WTC11 (cell line): ENCODE measurements at regions not wholly inside any gene's neighbourhood (a gene's known extent, or its start where the extent isn't known, plus 50 kb on each side); places are given as distances from the start of the nearest gene placed in this dataset.

Experiments
- ATAC-seq: fragments of 200-7000 bp; cut with Tn5 transposase; 2 replicates; pipeline ENCODE4 v1.10.0; 2021; ENCODE audit warnings: mild to moderate bottlenecking, moderate library complexity
- CTCF ChIA-PET: fragments of 300-600 bp; sonication (Branson Sonifier 250); formaldehyde crosslinking; loops from one replicate; lab custom pipeline; 2021; ENCODE audit warnings: antibody characterized with exemption; lab: Charles Lee
- POLR2A ChIA-PET: fragments of 350-600 bp; sonication (Branson Sonifier 250); formaldehyde crosslinking; loops from one replicate; lab custom pipeline; 2021; ENCODE audit warnings: antibody characterized with exemption; lab: Charles Lee
- DNase-seq: peaks from one replicate; pipeline ENCODE4 v3.0.0; 2021; ENCODE audit warnings: low spot score
- H3K27ac Mint-ChIP-seq: 2 replicates; pipeline ENCODE4 v1.8.0; 2021; ENCODE audit warnings: mixed read lengths
- H3K27me3 Mint-ChIP-seq: 2 replicates; pipeline ENCODE4 v1.8.0; 2021; ENCODE audit warnings: low read depth, mild to moderate bottlenecking, moderate library complexity, mixed read lengths
- H3K36me3 Mint-ChIP-seq: 2 replicates; pipeline ENCODE4 v1.8.0; 2021; ENCODE audit warnings: mixed read lengths
- H3K4me1 Mint-ChIP-seq: 2 replicates; pipeline ENCODE4 v1.8.0; 2022; ENCODE audit warnings: mixed read lengths
- H3K4me3 Mint-ChIP-seq: 2 replicates; pipeline ENCODE4 v1.8.0; 2021; ENCODE audit warnings: mild to moderate bottlenecking, moderate library complexity, mixed read lengths
- H3K9me3 Mint-ChIP-seq: 2 replicates; pipeline ENCODE4 v1.8.0; 2021; ENCODE audit warnings: mixed read lengths
- ARID4B ChIP-seq: sonication (generic); formaldehyde crosslinking; IDR thresholded peaks from 2 replicates; pipeline ENCODE4 v1.8.0; 2023; ENCODE audit warnings: missing genetic modification reagents, mild to moderate bottlenecking, borderline replicate concordance
- ATF1 ChIP-seq: sonication (generic); formaldehyde crosslinking; IDR thresholded peaks from 2 replicates; pipeline ENCODE4 v1.8.1; 2023; ENCODE audit warnings: mild to moderate bottlenecking, moderate library complexity, missing genetic modification reagents
- ATF6 ChIP-seq: sonication (generic); formaldehyde crosslinking; IDR thresholded peaks from 2 replicates; pipeline ENCODE4 v1.8.1; 2023; ENCODE audit warnings: mild to moderate bottlenecking, missing genetic modification reagents
- CDX4 ChIP-seq: fragments of 250-450 bp; sonication (Bioruptor Pico); IDR thresholded peaks from 2 replicates; pipeline ENCODE4 v1.9.0; 2021; ENCODE audit warnings: moderate library complexity, mild to moderate bottlenecking, inconsistent platforms, borderline replicate concordance
- ERG ChIP-seq: fragments of 250-450 bp; sonication (Bioruptor Pico); IDR thresholded peaks from 2 replicates; pipeline ENCODE4 v1.8.0; 2021; ENCODE audit warnings: mild to moderate bottlenecking
- ESRRA ChIP-seq: sonication (generic); formaldehyde crosslinking; IDR thresholded peaks from 2 replicates; pipeline ENCODE4 v1.8.1; 2022; ENCODE audit warnings: mild to moderate bottlenecking, missing genetic modification reagents, borderline replicate concordance
- GTF2I ChIP-seq: fragments of 250-450 bp; sonication (Bioruptor Pico); conservative IDR thresholded peaks from 2 replicates; pipeline ENCODE4 v1.4.0; 2021; ENCODE audit warnings: mild to moderate bottlenecking
- IRF2 ChIP-seq: sonication (generic); formaldehyde crosslinking; IDR thresholded peaks from 2 replicates; pipeline ENCODE4 v1.8.0; 2022; ENCODE audit warnings: low read depth, missing genetic modification reagents, borderline replicate concordance
- NFE2L1 ChIP-seq: sonication (generic); formaldehyde crosslinking; IDR thresholded peaks from 2 replicates; pipeline ENCODE4 v1.8.1; 2023; ENCODE audit warnings: missing genetic modification reagents
- RELA ChIP-seq: sonication (generic); formaldehyde crosslinking; IDR thresholded peaks from 2 replicates; pipeline ENCODE4 v1.8.1; 2022; ENCODE audit warnings: missing genetic modification reagents, mild to moderate bottlenecking, borderline replicate concordance
- ZBTB21 ChIP-seq: sonication (generic); formaldehyde crosslinking; IDR thresholded peaks from 2 replicates; pipeline ENCODE4 v1.8.1; 2023; ENCODE audit warnings: mild to moderate bottlenecking, missing genetic modification reagents, borderline replicate concordance
- ZNF232 ChIP-seq: sonication (generic); formaldehyde crosslinking; IDR thresholded peaks from 2 replicates; pipeline ENCODE4 v1.8.0; 2022; ENCODE audit warnings: mild to moderate bottlenecking, missing genetic modification reagents
- ZNF317 ChIP-seq: sonication (generic); formaldehyde crosslinking; IDR thresholded peaks from 2 replicates; pipeline ENCODE4 v1.8.1; 2023; ENCODE audit warnings: low read depth, mild to moderate bottlenecking, moderate library complexity, missing genetic modification reagents, borderline replicate concordance
- ZNF416 ChIP-seq: fragments of 250-450 bp; sonication (Bioruptor Pico); IDR thresholded peaks from 2 replicates; pipeline ENCODE4 v1.9.0; 2021; ENCODE audit warnings: mild to moderate bottlenecking, inconsistent platforms
- ZNF423 ChIP-seq: fragments of 250-450 bp; sonication (Bioruptor Pico); IDR thresholded peaks from 2 replicates; pipeline ENCODE4 v2.1.2; 2022; ENCODE audit warnings: mild to moderate bottlenecking, moderate library complexity
- TF ChIP-seq, protein P1 (sequence below): sonication (generic); formaldehyde crosslinking; IDR thresholded peaks from 2 replicates; pipeline ENCODE4 v1.8.1; 2023; ENCODE audit warnings: mild to moderate bottlenecking, missing genetic modification reagents, moderate library complexity
- TF ChIP-seq, protein P2 (sequence below): sonication (generic); formaldehyde crosslinking; IDR thresholded peaks from 2 replicates; pipeline ENCODE4 v1.8.0; 2023; ENCODE audit warnings: mild to moderate bottlenecking, missing genetic modification reagents
- TF ChIP-seq, protein P3 (sequence below): sonication (generic); formaldehyde crosslinking; IDR thresholded peaks from 2 replicates; pipeline ENCODE4 v1.8.1; 2022; ENCODE audit warnings: missing genetic modification reagents, borderline replicate concordance
- TF ChIP-seq, protein P4 (sequence below): sonication (generic); formaldehyde crosslinking; IDR thresholded peaks from 2 replicates; pipeline ENCODE4 v1.8.0; 2022; ENCODE audit warnings: mild to moderate bottlenecking, missing genetic modification reagents
- TF ChIP-seq, protein P5 (sequence below): sonication (generic); formaldehyde crosslinking; conservative IDR thresholded peaks from 2 replicates; pipeline ENCODE4 v1.8.1; 2022; ENCODE audit warnings: mild to moderate bottlenecking, missing genetic modification reagents
- TF ChIP-seq, protein P6 (sequence below): sonication (generic); formaldehyde crosslinking; IDR thresholded peaks from 2 replicates; pipeline ENCODE4 v1.8.1; 2022; ENCODE audit warnings: mild to moderate bottlenecking, moderate library complexity, missing genetic modification reagents

- TF ChIP-seq ZNF317 (CRISPR knock-in tag), result no peak
- TF ChIP-seq, protein P1, sequence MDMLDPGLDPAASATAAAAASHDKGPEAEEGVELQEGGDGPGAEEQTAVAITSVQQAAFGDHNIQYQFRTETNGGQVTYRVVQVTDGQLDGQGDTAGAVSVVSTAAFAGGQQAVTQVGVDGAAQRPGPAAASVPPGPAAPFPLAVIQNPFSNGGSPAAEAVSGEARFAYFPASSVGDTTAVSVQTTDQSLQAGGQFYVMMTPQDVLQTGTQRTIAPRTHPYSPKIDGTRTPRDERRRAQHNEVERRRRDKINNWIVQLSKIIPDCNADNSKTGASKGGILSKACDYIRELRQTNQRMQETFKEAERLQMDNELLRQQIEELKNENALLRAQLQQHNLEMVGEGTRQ (CRISPR knock-in tag), result no peak
- TF ChIP-seq IRF2, result no peak
- TF ChIP-seq GTF2I (CRISPR knock-in tag), result no peak
- no peak for TF ChIP-seq CDX4 (CRISPR knock-in tag)
- no peak for TF ChIP-seq ESRRA (CRISPR knock-in tag)
- no peak for TF ChIP-seq ZNF416 (CRISPR knock-in tag)
- TF ChIP-seq, protein P2, sequence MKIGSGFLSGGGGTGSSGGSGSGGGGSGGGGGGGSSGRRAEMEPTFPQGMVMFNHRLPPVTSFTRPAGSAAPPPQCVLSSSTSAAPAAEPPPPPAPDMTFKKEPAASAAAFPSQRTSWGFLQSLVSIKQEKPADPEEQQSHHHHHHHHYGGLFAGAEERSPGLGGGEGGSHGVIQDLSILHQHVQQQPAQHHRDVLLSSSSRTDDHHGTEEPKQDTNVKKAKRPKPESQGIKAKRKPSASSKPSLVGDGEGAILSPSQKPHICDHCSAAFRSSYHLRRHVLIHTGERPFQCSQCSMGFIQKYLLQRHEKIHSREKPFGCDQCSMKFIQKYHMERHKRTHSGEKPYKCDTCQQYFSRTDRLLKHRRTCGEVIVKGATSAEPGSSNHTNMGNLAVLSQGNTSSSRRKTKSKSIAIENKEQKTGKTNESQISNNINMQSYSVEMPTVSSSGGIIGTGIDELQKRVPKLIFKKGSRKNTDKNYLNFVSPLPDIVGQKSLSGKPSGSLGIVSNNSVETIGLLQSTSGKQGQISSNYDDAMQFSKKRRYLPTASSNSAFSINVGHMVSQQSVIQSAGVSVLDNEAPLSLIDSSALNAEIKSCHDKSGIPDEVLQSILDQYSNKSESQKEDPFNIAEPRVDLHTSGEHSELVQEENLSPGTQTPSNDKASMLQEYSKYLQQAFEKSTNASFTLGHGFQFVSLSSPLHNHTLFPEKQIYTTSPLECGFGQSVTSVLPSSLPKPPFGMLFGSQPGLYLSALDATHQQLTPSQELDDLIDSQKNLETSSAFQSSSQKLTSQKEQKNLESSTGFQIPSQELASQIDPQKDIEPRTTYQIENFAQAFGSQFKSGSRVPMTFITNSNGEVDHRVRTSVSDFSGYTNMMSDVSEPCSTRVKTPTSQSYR (CRISPR knock-in tag), result no peak
- no peak for TF ChIP-seq ERG (CRISPR knock-in tag)
- TF ChIP-seq ZNF423, result no peak
- TF ChIP-seq, protein P3, sequence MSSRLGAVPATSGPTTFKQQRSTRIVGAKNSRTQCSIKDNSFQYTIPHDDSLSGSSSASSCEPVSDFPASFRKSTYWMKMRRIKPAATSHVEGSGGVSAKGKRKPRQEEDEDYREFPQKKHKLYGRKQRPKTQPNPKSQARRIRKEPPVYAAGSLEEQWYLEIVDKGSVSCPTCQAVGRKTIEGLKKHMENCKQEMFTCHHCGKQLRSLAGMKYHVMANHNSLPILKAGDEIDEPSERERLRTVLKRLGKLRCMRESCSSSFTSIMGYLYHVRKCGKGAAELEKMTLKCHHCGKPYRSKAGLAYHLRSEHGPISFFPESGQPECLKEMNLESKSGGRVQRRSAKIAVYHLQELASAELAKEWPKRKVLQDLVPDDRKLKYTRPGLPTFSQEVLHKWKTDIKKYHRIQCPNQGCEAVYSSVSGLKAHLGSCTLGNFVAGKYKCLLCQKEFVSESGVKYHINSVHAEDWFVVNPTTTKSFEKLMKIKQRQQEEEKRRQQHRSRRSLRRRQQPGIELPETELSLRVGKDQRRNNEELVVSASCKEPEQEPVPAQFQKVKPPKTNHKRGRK (CRISPR knock-in tag), result no peak
- no peak for TF ChIP-seq NFE2L1 (CRISPR knock-in tag)
These were observed 275.1 kb downstream of the CDH20 start (continued) for GRCh38 chr18:61608316-61608715.

- POLR2A ChIA-PET, result no interaction called here
- H3K4me3 Mint-ChIP-seq, result no peak overlapping the region
- ATAC-seq (no peak), DNase-seq (no peak)
- peaks cover 48% of the 10 kb centered on the region for H3K4me1 Mint-ChIP-seq
- H3K36me3 Mint-ChIP-seq, result peaks cover 40% of the 10 kb centered on the region
- H3K27ac Mint-ChIP-seq, result no peak overlapping the region
- no peaks in the 10 kb centered on the region; the same call in 1 of the 2 replicates for H3K27me3 Mint-ChIP-seq
- H3K9me3 Mint-ChIP-seq, result peaks cover 42% of the 10 kb centered on the region
- CTCF ChIA-PET, result interaction anchor here (1.0 to 3.0 kb wide), 4 partner anchors 8 to 523 kb away, joined by 4 to 12 read pairs (median 8); no protein-coding TSS in a partner anchor
- TF ChIP-seq ATF6 (CRISPR knock-in tag) (no peak), ZBTB21 (no peak), ATF1 (CRISPR knock-in tag) (no peak), ZNF232 (no peak), NFE2L1 (CRISPR knock-in tag) (no peak), RELA (CRISPR knock-in tag) (no peak), ARID4B (CRISPR knock-in tag) (no peak)
- TF ChIP-seq, protein P4, sequence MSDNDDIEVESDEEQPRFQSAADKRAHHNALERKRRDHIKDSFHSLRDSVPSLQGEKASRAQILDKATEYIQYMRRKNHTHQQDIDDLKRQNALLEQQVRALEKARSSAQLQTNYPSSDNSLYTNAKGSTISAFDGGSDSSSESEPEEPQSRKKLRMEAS (CRISPR knock-in tag), result no peak
- TF ChIP-seq, protein P5, sequence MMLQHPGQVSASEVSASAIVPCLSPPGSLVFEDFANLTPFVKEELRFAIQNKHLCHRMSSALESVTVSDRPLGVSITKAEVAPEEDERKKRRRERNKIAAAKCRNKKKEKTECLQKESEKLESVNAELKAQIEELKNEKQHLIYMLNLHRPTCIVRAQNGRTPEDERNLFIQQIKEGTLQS (CRISPR knock-in tag), result no peak
- TF ChIP-seq, protein P6, sequence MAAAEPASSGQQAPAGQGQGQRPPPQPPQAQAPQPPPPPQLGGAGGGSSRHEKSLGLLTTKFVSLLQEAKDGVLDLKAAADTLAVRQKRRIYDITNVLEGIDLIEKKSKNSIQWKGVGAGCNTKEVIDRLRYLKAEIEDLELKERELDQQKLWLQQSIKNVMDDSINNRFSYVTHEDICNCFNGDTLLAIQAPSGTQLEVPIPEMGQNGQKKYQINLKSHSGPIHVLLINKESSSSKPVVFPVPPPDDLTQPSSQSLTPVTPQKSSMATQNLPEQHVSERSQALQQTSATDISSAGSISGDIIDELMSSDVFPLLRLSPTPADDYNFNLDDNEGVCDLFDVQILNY (CRISPR knock-in tag), result no peak
These were observed 274.6 kb downstream of the CDH20 start for GRCh38 chr18:61607867-61608266.
